ENCODE measurements at regions not wholly inside any gene's neighbourhood (a gene's known extent, or its start where the extent isn't known, plus 50 kb on each side); places are given as distances from the start of the nearest gene placed in this dataset.

- Histone ChIP-seq H3K9me3 (ENCODE audit: insufficient read depth, low read length, severe bottlenecking) (no peaks in the 10 kb centered on the region), H3K36me3 (ENCODE audit: insufficient read depth, low read length) (no peaks in the 10 kb centered on the region), H3K4me1 (ENCODE audit: insufficient read depth, low read length) (no peaks in the 10 kb centered on the region), H3K27ac (ENCODE audit: low read length) (no peak overlapping the region), H3K27me3 (ENCODE audit: insufficient read depth, low read length, poor library complexity) (no peaks in the 10 kb centered on the region), H3K4me2 (ENCODE audit: insufficient read depth, low read length) (no peak overlapping the region), H4K20me1 (ENCODE audit: insufficient read depth, low read length) (no peaks in the 10 kb centered on the region), H3K4me3 (ENCODE audit: low read depth in 1 of 2, low read length in 2 of 2) (no peak overlapping the region), H3K79me2 (ENCODE audit: insufficient read depth, low read length) (no peaks in the 10 kb centered on the region), H2AFZ (ENCODE audit: low read depth, low read length) (no peak overlapping the region), H3K9ac (ENCODE audit: low read depth, low read length) (no peak overlapping the region)
- TF ChIP-seq CTCF (IDR thresholded peaks at IDR 0.05; ENCODE audit: borderline replicate concordance, extremely low read depth, low read length, poor library complexity, severe bottlenecking) (no peak), EZH2 (IDR thresholded peaks at IDR 0.05; ENCODE audit: borderline replicate concordance, low read depth, low read length, severe bottlenecking) (no peak)
- no peak for DNase-seq
- ATAC-seq (ENCODE audit: insufficient read depth, low read depth), result no peak
Observed at GRCh38 chr6:76817429-76817828, 645.9 kb downstream of the HTR1B start.

- no peak for TF ChIP-seq EZH2 (IDR thresholded peaks at IDR 0.05; ENCODE audit: borderline replicate concordance, low read depth, low read length, severe bottlenecking)
- no peak for TF ChIP-seq CTCF (IDR thresholded peaks at IDR 0.05; ENCODE audit: borderline replicate concordance, extremely low read depth, low read length, poor library complexity, severe bottlenecking)
- no peak overlapping the region for H3K4me3 ChIP-seq (ENCODE audit: low read depth in 1 of 2, low read length in 2 of 2)
- DNase-seq, result no peak
Observed at GRCh38 chr6:76814496-76815458, 648.5 kb downstream of the HTR1B start.

GRCh38 chr6:76810286-76810685, 653.0 kb downstream of the HTR1B start:
- Histone ChIP-seq H3K9me3 (ENCODE audit: insufficient read depth, low read length, severe bottlenecking) (no peaks in the 10 kb centered on the region), H3K4me2 (ENCODE audit: insufficient read depth, low read length) (no peak overlapping the region), H3K36me3 (ENCODE audit: insufficient read depth, low read length) (no peaks in the 10 kb centered on the region), H3K9ac (ENCODE audit: low read depth, low read length) (no peak overlapping the region), H3K79me2 (ENCODE audit: insufficient read depth, low read length) (no peaks in the 10 kb centered on the region), H2AFZ (ENCODE audit: low read depth, low read length) (no peak overlapping the region), H3K4me3 (ENCODE audit: low read depth in 1 of 2, low read length in 2 of 2) (no peak overlapping the region), H3K4me1 (ENCODE audit: insufficient read depth, low read length) (no peaks in the 10 kb centered on the region), H4K20me1 (ENCODE audit: insufficient read depth, low read length) (no peaks in the 10 kb centered on the region), H3K27ac (ENCODE audit: low read length) (no peak overlapping the region), H3K27me3 (ENCODE audit: insufficient read depth, low read length, poor library complexity) (no peaks in the 10 kb centered on the region)
- no peak for ATAC-seq (ENCODE audit: insufficient read depth, low read depth)
- TF ChIP-seq EZH2 (IDR thresholded peaks at IDR 0.05; ENCODE audit: borderline replicate concordance, low read depth, low read length, severe bottlenecking) (no peak), CTCF (IDR thresholded peaks at IDR 0.05; ENCODE audit: borderline replicate concordance, extremely low read depth, low read length, poor library complexity, severe bottlenecking) (no peak)
- DNase-seq, result no peak

More at GRCh38 chr6:76814496-76815458, 648.5 kb downstream of the HTR1B start:
- H3K4me1 ChIP-seq (ENCODE audit: insufficient read depth, low read length), result no peaks in the 10 kb centered on the region
- no peak overlapping the region for H3K9ac ChIP-seq (ENCODE audit: low read depth, low read length)
- ATAC-seq (ENCODE audit: insufficient read depth, low read depth), result no peak
- no peaks in the 10 kb centered on the region for H3K27me3 ChIP-seq (ENCODE audit: insufficient read depth, low read length, poor library complexity)
- no peaks in the 10 kb centered on the region for H3K36me3 ChIP-seq (ENCODE audit: insufficient read depth, low read length)
- H3K27ac ChIP-seq (ENCODE audit: low read length), result no peak overlapping the region
- H3K9me3 ChIP-seq (ENCODE audit: insufficient read depth, low read length, severe bottlenecking), result no peaks in the 10 kb centered on the region
- no peaks in the 10 kb centered on the region for H3K79me2 ChIP-seq (ENCODE audit: insufficient read depth, low read length)
- no peak overlapping the region for H3K4me2 ChIP-seq (ENCODE audit: insufficient read depth, low read length)
- no peaks in the 10 kb centered on the region for H4K20me1 ChIP-seq (ENCODE audit: insufficient read depth, low read length)
- no peak overlapping the region for H2AFZ ChIP-seq (ENCODE audit: low read depth, low read length)

All from DND-41 (cell line).